ENCODE measurements at regions not wholly inside any gene's neighbourhood (a gene's known extent, or its start where the extent isn't known, plus 50 kb on each side); places are given as distances from the start of the nearest gene placed in this dataset.

GRCh38 chr18:70382992-70383717 is 94.3 kb downstream of the SOCS6 start:
- TF ChIP-seq, protein P1, sequence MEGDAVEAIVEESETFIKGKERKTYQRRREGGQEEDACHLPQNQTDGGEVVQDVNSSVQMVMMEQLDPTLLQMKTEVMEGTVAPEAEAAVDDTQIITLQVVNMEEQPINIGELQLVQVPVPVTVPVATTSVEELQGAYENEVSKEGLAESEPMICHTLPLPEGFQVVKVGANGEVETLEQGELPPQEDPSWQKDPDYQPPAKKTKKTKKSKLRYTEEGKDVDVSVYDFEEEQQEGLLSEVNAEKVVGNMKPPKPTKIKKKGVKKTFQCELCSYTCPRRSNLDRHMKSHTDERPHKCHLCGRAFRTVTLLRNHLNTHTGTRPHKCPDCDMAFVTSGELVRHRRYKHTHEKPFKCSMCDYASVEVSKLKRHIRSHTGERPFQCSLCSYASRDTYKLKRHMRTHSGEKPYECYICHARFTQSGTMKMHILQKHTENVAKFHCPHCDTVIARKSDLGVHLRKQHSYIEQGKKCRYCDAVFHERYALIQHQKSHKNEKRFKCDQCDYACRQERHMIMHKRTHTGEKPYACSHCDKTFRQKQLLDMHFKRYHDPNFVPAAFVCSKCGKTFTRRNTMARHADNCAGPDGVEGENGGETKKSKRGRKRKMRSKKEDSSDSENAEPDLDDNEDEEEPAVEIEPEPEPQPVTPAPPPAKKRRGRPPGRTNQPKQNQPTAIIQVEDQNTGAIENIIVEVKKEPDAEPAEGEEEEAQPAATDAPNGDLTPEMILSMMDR (IDR thresholded peaks at IDR 0.05; ENCODE audit: borderline replicate concordance, extremely low read depth, low read length, poor library complexity, severe bottlenecking) = no peak
- no peak for TF ChIP-seq EZH2 (IDR thresholded peaks at IDR 0.05; ENCODE audit: borderline replicate concordance, low read depth, low read length, severe bottlenecking)
